Panc1 (cell line): ENCODE measurements at regions not wholly inside any gene's neighbourhood (a gene's known extent, or its start where the extent isn't known, plus 50 kb on each side); places are given as distances from the start of the nearest gene placed in this dataset.

Experiments
- ATAC-seq: fragments of 200-7000 bp; cut with Tn5 transposase; 2 replicates; pipeline ENCODE4 v1.9.1; 2020; ENCODE audit warnings: mild to moderate bottlenecking, moderate library complexity
- BruUV-seq: library from RNA; stranded (reverse); fragments of 400-500 nt; replicated peaks from 2 replicates; lab custom pipeline; 2021; lab: Mats Ljungman, UMichigan
- CTCF ChIA-PET: fragments of 300-600 bp; sonication (Branson Sonifier 250); formaldehyde crosslinking; loops from one replicate; lab custom pipeline; 2022; ENCODE audit warnings: antibody characterized with exemption; lab: Charles Lee
- POLR2A ChIA-PET: fragments of 300-600 bp; sonication (Branson Sonifier 250); formaldehyde crosslinking; loops from one replicate; lab custom pipeline; 2022; ENCODE audit warnings: antibody characterized with exemption; lab: Charles Lee
- DNase-seq: peaks from one replicate; pipeline ENCODE4 v3.0.0-alpha.2; 2010; ENCODE audit warnings: low read depth, low spot score
- H3K27ac ChIP-seq: 2 replicates; pipeline ENCODE4 v1.5.1; 2011; ENCODE audit warnings: mild to moderate bottlenecking, low read length, inconsistent platforms
- H3K27me3 ChIP-seq: fragments of 200-500 bp; sonication (Bioruptor generic); 2 replicates; pipeline ENCODE4 v1.6.0; 2014; ENCODE audit warnings: low read length, inconsistent platforms; ENCODE audit not compliant: control insufficient read depth, insufficient read depth
- H3K36me3 ChIP-seq: fragments of 200-500 bp; sonication (Bioruptor generic); 2 replicates; pipeline ENCODE4 v1.5.1; 2014; ENCODE audit warnings: inconsistent platforms, mild to moderate bottlenecking, low read length, moderate library complexity; ENCODE audit not compliant: control insufficient read depth, insufficient read depth
- H3K4me1 ChIP-seq: 2 replicates; pipeline ENCODE4 v1.5.1; 2011; ENCODE audit warnings: inconsistent platforms, mild to moderate bottlenecking, low read length, moderate library complexity; ENCODE audit not compliant: control insufficient read depth, insufficient read depth
- H3K4me3 ChIP-seq, 2 experiments: 2 replicates each; pipeline ENCODE4 v1.5.1; 2011 to 2012; ENCODE audit warnings: low read depth in 2 of 2, low read length in 2 of 2, mild to moderate bottlenecking in 2 of 2, inconsistent platforms in 1 of 2, moderate library complexity in 1 of 2
- H3K9me3 ChIP-seq: fragments of 200-500 bp; sonication (Bioruptor generic); 2 replicates; pipeline ENCODE4 v1.5.1; 2014; ENCODE audit warnings: low read depth, mild to moderate bottlenecking, inconsistent platforms, low read length, moderate library complexity; ENCODE audit not compliant: control insufficient read depth, insufficient read depth
- CTCF ChIP-seq: fragments of 450-650 bp; IDR thresholded peaks from 2 replicates; pipeline ENCODE4 v1.5.1; 2017; ENCODE audit warnings: mild to moderate bottlenecking
- POLR2AphosphoS5 ChIP-seq: IDR thresholded peaks from 2 replicates; pipeline ENCODE4 v1.6.1; 2012; ENCODE audit warnings: mild to moderate bottlenecking, low read depth, low read length, moderate library complexity
- SIN3A ChIP-seq: IDR thresholded peaks from 2 replicates; pipeline ENCODE4 v1.6.1; 2012; ENCODE audit warnings: low read depth, mild to moderate bottlenecking, low read length, moderate library complexity, borderline replicate concordance; ENCODE audit not compliant: insufficient read depth
- TCF7L2 ChIP-seq: IDR thresholded peaks from 2 replicates; pipeline ENCODE4 v1.6.1; 2011; ENCODE audit warnings: mild to moderate bottlenecking, low read depth, low read length, inconsistent platforms
- in situ Hi-C: cut with HindIII; loops from 2 replicates; pipeline ENCODE4 v1.10.0; 2016; ENCODE audit warnings: low sequenced_read_pairs, low pct_unique_long_range_greater_than_20kb
- intact Hi-C: fragments of 100-400 bp; cut with micrococcal nuclease; formaldehyde crosslinking; loops from one replicate; pipeline ENCODE4 v1.10.0; 2022; ENCODE audit not compliant: unreplicated experiment
- TF ChIP-seq, protein P1 (sequence below), 2 experiments: IDR thresholded peaks; 2 replicates each; pipeline ENCODE4 v1.6.1; 2011 to 2012; ENCODE audit warnings: low read depth in 2 of 2, control low read depth in 1 of 2, low read length in 1 of 2, mild to moderate bottlenecking in 1 of 2, moderate library complexity in 1 of 2; ENCODE audit not compliant: insufficient read depth in 1 of 2

- Histone ChIP-seq H3K36me3 (no peaks in the 10 kb centered on the region), H3K4me3 (no peak overlapping the region), H3K9me3 (no peaks in the 10 kb centered on the region), H3K27me3 (no peaks in the 10 kb centered on the region), H3K27ac (no peak overlapping the region), H3K4me1 (no peaks in the 10 kb centered on the region)
- in situ Hi-C loops (no loop called here), intact Hi-C loops (no loop called here)
- no peak for ATAC-seq
- ChIA-PET CTCF (no interaction called here), POLR2A (no interaction called here)
- no peak for DNase-seq
- TF ChIP-seq, protein P1, sequence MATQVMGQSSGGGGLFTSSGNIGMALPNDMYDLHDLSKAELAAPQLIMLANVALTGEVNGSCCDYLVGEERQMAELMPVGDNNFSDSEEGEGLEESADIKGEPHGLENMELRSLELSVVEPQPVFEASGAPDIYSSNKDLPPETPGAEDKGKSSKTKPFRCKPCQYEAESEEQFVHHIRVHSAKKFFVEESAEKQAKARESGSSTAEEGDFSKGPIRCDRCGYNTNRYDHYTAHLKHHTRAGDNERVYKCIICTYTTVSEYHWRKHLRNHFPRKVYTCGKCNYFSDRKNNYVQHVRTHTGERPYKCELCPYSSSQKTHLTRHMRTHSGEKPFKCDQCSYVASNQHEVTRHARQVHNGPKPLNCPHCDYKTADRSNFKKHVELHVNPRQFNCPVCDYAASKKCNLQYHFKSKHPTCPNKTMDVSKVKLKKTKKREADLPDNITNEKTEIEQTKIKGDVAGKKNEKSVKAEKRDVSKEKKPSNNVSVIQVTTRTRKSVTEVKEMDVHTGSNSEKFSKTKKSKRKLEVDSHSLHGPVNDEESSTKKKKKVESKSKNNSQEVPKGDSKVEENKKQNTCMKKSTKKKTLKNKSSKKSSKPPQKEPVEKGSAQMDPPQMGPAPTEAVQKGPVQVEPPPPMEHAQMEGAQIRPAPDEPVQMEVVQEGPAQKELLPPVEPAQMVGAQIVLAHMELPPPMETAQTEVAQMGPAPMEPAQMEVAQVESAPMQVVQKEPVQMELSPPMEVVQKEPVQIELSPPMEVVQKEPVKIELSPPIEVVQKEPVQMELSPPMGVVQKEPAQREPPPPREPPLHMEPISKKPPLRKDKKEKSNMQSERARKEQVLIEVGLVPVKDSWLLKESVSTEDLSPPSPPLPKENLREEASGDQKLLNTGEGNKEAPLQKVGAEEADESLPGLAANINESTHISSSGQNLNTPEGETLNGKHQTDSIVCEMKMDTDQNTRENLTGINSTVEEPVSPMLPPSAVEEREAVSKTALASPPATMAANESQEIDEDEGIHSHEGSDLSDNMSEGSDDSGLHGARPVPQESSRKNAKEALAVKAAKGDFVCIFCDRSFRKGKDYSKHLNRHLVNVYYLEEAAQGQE (IDR thresholded peaks at IDR 0.05; ENCODE audit: insufficient read depth in 1 of 2, low read depth in 2 of 2, low read length in 1 of 2), result no peak
- TF ChIP-seq POLR2AphosphoS5, result no peak
- TF ChIP-seq CTCF, result no peak
- no peak for TF ChIP-seq SIN3A
- no peak for TF ChIP-seq TCF7L2
- no TSS peak for BruUV-seq
These were observed 657.3 kb downstream of the PCDH19 start for GRCh38 chrX:99752776-99753175.

- Histone ChIP-seq H3K9me3 (no peaks in the 10 kb centered on the region), H3K27ac (no peak overlapping the region), H3K36me3 (no peaks in the 10 kb centered on the region), H3K4me1 (no peaks in the 10 kb centered on the region), H3K4me3 (no peak overlapping the region), H3K27me3 (no peaks in the 10 kb centered on the region)
- intact Hi-C loops, result no loop called here
- ATAC-seq (no peak), DNase-seq (no peak)
- no peak for TF ChIP-seq POLR2AphosphoS5
- no peak for TF ChIP-seq TCF7L2
- TF ChIP-seq, protein P1 (IDR thresholded peaks at IDR 0.05; ENCODE audit: insufficient read depth in 1 of 2, low read depth in 2 of 2, low read length in 1 of 2), result no peak
- no peak for TF ChIP-seq SIN3A
- TF ChIP-seq CTCF, result no peak
- BruUV-seq, result no TSS peak
- ChIA-PET CTCF (no interaction called here), POLR2A (no interaction called here)
- in situ Hi-C loops, result no loop called here
These were observed 659.4 kb downstream of the PCDH19 start for GRCh38 chrX:99750721-99751120.
